ENCODE measurements at regions not wholly inside any gene's neighbourhood (a gene's known extent, or its start where the extent isn't known, plus 50 kb on each side); places are given as distances from the start of the nearest gene placed in this dataset.

DNA sequence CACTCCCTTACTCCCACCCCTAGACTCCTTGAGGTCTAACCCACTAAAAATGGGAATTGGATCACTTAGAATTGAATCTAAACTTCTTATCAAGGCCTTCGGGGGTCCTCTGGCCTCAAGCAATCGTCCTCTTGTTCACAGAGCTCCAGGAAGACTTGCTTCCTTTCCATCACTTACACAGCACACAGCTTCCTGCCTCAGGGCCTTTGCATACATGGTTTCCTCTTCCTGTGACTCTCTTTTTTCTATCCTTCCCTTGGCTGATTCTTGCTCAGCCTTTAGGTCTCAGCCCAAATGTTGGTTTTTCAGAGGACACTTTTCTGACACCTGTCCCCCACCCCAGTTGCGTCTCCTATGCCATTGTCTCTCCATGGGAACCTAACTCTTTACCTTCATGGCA, 50.0 kb upstream of the ALDH1B1 start:
- Histone ChIP-seq H3K27ac (no peak overlapping the region), H3K4me1 (no peaks in the 10 kb centered on the region), H3K36me3 (no peaks in the 10 kb centered on the region), H3K27me3 (peaks cover 3% of the 10 kb centered on the region), H3K9me3 (no peaks in the 10 kb centered on the region), H3K4me3 (no peak overlapping the region)
- no peak for DNase-seq (ENCODE audit: low spot score in 2 of 2)
- TF ChIP-seq, protein P1, sequence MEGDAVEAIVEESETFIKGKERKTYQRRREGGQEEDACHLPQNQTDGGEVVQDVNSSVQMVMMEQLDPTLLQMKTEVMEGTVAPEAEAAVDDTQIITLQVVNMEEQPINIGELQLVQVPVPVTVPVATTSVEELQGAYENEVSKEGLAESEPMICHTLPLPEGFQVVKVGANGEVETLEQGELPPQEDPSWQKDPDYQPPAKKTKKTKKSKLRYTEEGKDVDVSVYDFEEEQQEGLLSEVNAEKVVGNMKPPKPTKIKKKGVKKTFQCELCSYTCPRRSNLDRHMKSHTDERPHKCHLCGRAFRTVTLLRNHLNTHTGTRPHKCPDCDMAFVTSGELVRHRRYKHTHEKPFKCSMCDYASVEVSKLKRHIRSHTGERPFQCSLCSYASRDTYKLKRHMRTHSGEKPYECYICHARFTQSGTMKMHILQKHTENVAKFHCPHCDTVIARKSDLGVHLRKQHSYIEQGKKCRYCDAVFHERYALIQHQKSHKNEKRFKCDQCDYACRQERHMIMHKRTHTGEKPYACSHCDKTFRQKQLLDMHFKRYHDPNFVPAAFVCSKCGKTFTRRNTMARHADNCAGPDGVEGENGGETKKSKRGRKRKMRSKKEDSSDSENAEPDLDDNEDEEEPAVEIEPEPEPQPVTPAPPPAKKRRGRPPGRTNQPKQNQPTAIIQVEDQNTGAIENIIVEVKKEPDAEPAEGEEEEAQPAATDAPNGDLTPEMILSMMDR (IDR thresholded peaks at IDR 0.05), result no peak
- TF ChIP-seq EP300 (IDR thresholded peaks at IDR 0.05), result no peak
- TF ChIP-seq POLR2AphosphoS5 (IDR thresholded peaks at IDR 0.05), result no peak
- no peak for TF ChIP-seq POLR2A (IDR thresholded peaks at IDR 0.05)
- 70% methylated on average over 3 of the region's 3 CpGs for WGBS

GRCh38 chr9:38342096-38342495, 50.4 kb upstream of the ALDH1B1 start:
- Histone ChIP-seq H3K4me1 (no peaks in the 10 kb centered on the region), H3K4me3 (no peak overlapping the region), H3K36me3 (no peaks in the 10 kb centered on the region), H3K9me3 (no peaks in the 10 kb centered on the region), H3K27me3 (peaks cover 3% of the 10 kb centered on the region), H3K27ac (no peak overlapping the region)
- no peak for DNase-seq (ENCODE audit: low spot score in 2 of 2)
- TF ChIP-seq POLR2AphosphoS5 (IDR thresholded peaks at IDR 0.05) (no peak), EP300 (IDR thresholded peaks at IDR 0.05) (no peak), POLR2A (IDR thresholded peaks at IDR 0.05) (no peak)
- TF ChIP-seq, protein P1 (IDR thresholded peaks at IDR 0.05), result no peak
- WGBS, result 62% methylated on average over 4 of the region's 4 CpGs

- Histone ChIP-seq H3K36me3 (no peaks in the 10 kb centered on the region), H3K4me1 (no peaks in the 10 kb centered on the region), H3K27ac (no peak overlapping the region), H3K9me3 (no peaks in the 10 kb centered on the region), H3K4me3 (no peak overlapping the region), H3K27me3 (no peaks in the 10 kb centered on the region)
- TF ChIP-seq EP300 (IDR thresholded peaks at IDR 0.05) (no peak), POLR2AphosphoS5 (IDR thresholded peaks at IDR 0.05) (no peak), POLR2A (IDR thresholded peaks at IDR 0.05) (no peak)
- TF ChIP-seq, protein P1 (IDR thresholded peaks at IDR 0.05), result no peak
- DNase-seq (ENCODE audit: low spot score in 2 of 2), result no peak
- 76% methylated on average over 2 of the region's 2 CpGs for WGBS
These were observed 53.0 kb upstream of the ALDH1B1 start for GRCh38 chr9:38339496-38339895.

DNA sequence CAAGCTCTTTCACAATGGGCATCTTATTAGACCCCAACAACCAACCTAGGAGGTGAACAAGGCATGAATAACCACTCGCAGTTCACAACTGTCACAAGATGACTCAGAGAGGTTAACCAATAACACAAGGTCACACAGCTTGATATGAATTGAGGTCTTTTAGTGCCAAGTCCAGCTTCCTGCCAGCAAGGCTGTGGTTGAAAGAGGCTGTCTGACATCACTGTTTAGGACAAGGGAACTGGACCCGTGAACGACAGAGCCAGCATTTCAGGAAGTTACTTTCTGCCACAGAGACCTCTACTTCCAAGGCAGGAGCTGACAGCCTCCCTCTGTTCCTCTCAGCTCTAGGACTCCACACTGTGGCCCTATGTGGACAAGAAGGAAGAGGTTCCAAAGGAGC, 53.4 kb upstream of the ALDH1B1 start:
- DNase-seq (ENCODE audit: low spot score in 2 of 2), result no peak
- Histone ChIP-seq H3K9me3 (no peaks in the 10 kb centered on the region), H3K27ac (no peak overlapping the region), H3K36me3 (no peaks in the 10 kb centered on the region), H3K4me1 (no peaks in the 10 kb centered on the region), H3K27me3 (no peaks in the 10 kb centered on the region), H3K4me3 (no peak overlapping the region)
- 47% methylated on average over 3 of the region's 3 CpGs for WGBS
- TF ChIP-seq, protein P1 (IDR thresholded peaks at IDR 0.05), result no peak
- TF ChIP-seq POLR2AphosphoS5 (IDR thresholded peaks at IDR 0.05) (no peak), POLR2A (IDR thresholded peaks at IDR 0.05) (no peak)

- no peaks in the 10 kb centered on the region for H3K9me3 ChIP-seq
- H3K36me3 ChIP-seq, result no peaks in the 10 kb centered on the region
- no peak for DNase-seq (ENCODE audit: low spot score in 2 of 2)
- no peak for TF ChIP-seq POLR2A (IDR thresholded peaks at IDR 0.05)
- TF ChIP-seq, protein P1 (IDR thresholded peaks at IDR 0.05), result no peak
- no peak for TF ChIP-seq POLR2AphosphoS5 (IDR thresholded peaks at IDR 0.05)
- no peak for TF ChIP-seq EP300 (IDR thresholded peaks at IDR 0.05)
- 64% methylated on average over 5 of the region's 5 CpGs for WGBS
- H3K27me3 ChIP-seq, result no peaks in the 10 kb centered on the region
- H3K27ac ChIP-seq, result no peak overlapping the region
- H3K4me3 ChIP-seq, result no peak overlapping the region
- H3K4me1 ChIP-seq, result no peaks in the 10 kb centered on the region
These were observed 54.0 kb upstream of the ALDH1B1 start for GRCh38 chr9:38338342-38339018.
